HCT116 (cell line): ENCODE measurements at regions not wholly inside any gene's neighbourhood (a gene's known extent, or its start where the extent isn't known, plus 50 kb on each side); places are given as distances from the start of the nearest gene placed in this dataset.

ENCODE experiments used
- ATAC-seq: fragments of 200-7000 bp; cut with Tn5 transposase; 2 replicates; pipeline ENCODE4 v1.9.1; 2020; ENCODE audit warnings: mild to moderate bottlenecking, moderate library complexity
- BruUV-seq: library from RNA; stranded (reverse); fragments of 400-500 nt; replicated peaks from 2 replicates; lab custom pipeline; 2021; lab: Mats Ljungman, UMichigan
- CTCF ChIA-PET: fragments of 300-600 bp; sonication (Branson Sonifier 250); formaldehyde crosslinking; loops from one replicate; lab custom pipeline; 2021; ENCODE audit warnings: antibody characterized with exemption; lab: Charles Lee
- POLR2A ChIA-PET: fragments of 300-600, 350-600 bp; sonication (Branson Sonifier 250); formaldehyde crosslinking; loops from one replicate; lab custom pipeline; 2021; ENCODE audit warnings: antibody characterized with exemption; lab: Charles Lee
- RAD21 ChIA-PET, 2 experiments: fragments of 300-600 bp; sonication (Branson Sonifier 250); formaldehyde crosslinking; loops; one replicate each; lab custom pipeline; 2023; ENCODE audit warnings: low total read pairs in 2 of 2; ENCODE audit not compliant: uncharacterized antibody in 2 of 2, unreplicated experiment in 2 of 2, low non-redundant PET in 1 of 2; lab: Charles Lee
- DNase-seq: peaks from one replicate; pipeline ENCODE4 v3.0.0-alpha.2; 2010; ENCODE audit warnings: low read depth, low spot score
- H2AFZ ChIP-seq: fragments of 200-600 bp; shearing (Covaris generic), sonication (generic); 2 replicates; pipeline ENCODE4 v1.6.1; 2017; ENCODE audit warnings: low read depth, mixed run types, mixed read lengths, antibody characterized with exemption, low read length; ENCODE audit not compliant: poor library complexity, severe bottlenecking
- H3K27ac ChIP-seq: 2 replicates; pipeline ENCODE4 v1.5.1; 2012; ENCODE audit warnings: low read depth, low read length
- H3K27me3 ChIP-seq: fragments of 200-600 bp; sonication (generic); 2 replicates; pipeline ENCODE4 v1.6.1; 2016; ENCODE audit warnings: mixed run types, low read length, mixed read lengths; ENCODE audit not compliant: insufficient read depth
- H3K36me3 ChIP-seq, 2 experiments: fragments of 200-500 bp in 1 of 2; fragments of 200-600 bp in 1 of 2; sonication (Bioruptor generic) in 1 of 2; sonication (generic) in 1 of 2; 2 replicates each; pipeline versions ENCODE4 v1.5.1 to v1.6.1; 2014 to 2016; ENCODE audit warnings: low read length in 2 of 2, inconsistent platforms in 1 of 2, mixed read lengths in 1 of 2, mixed run types in 1 of 2; ENCODE audit not compliant: insufficient read depth in 2 of 2, control insufficient read depth in 1 of 2
- H3K4me1 ChIP-seq, 2 experiments: fragments of 200-600 bp in 1 of 2; sonication (generic) in 1 of 2; 2 replicates each; pipeline versions ENCODE4 v1.5.1 to v1.6.1; 2012 to 2017; ENCODE audit warnings: low read length in 2 of 2, inconsistent platforms in 1 of 2, mild to moderate bottlenecking in 1 of 2, mixed read lengths in 1 of 2, mixed run types in 1 of 2, moderate library complexity in 1 of 2; ENCODE audit not compliant: insufficient read depth in 2 of 2, control insufficient read depth in 1 of 2
- H3K4me2 ChIP-seq: fragments of 200-600 bp; sonication (generic); 2 replicates; pipeline ENCODE4 v1.6.1; 2017; ENCODE audit warnings: mixed run types, low read length, mixed read lengths
- H3K4me3 ChIP-seq, 2 experiments: fragments of 200-600 bp in 1 of 2; sonication (generic) in 1 of 2; replicated peaks in 1 of 2; 2 replicates each; pipeline ENCODE4 v1.5.1; 2011 to 2016; ENCODE audit warnings: low read length in 2 of 2, control low read depth in 1 of 2, low read depth in 1 of 2, mild to moderate bottlenecking in 1 of 2, mixed read lengths in 1 of 2, mixed run types in 1 of 2
- H3K79me2 ChIP-seq: fragments of 200-600 bp; sonication (generic); 2 replicates; pipeline ENCODE4 v1.6.1; 2017; ENCODE audit warnings: mild to moderate bottlenecking, mixed run types, low read length, moderate library complexity, mixed read lengths; ENCODE audit not compliant: insufficient read depth
- H3K9ac ChIP-seq: fragments of 200-600 bp; sonication (generic); 2 replicates; pipeline ENCODE4 v1.6.1; 2016; ENCODE audit warnings: low read length, mixed read lengths
- H3K9me2 ChIP-seq: fragments of 200-600 bp; sonication (generic), shearing (Covaris generic); 2 replicates; pipeline ENCODE4 v1.6.1; 2017; ENCODE audit warnings: mixed run types, mild to moderate bottlenecking, moderate library complexity; ENCODE audit not compliant: insufficient read depth
- H3K9me3 ChIP-seq, 2 experiments: fragments of 200-500 bp in 1 of 2; fragments of 200-600 bp in 1 of 2; sonication (Bioruptor generic) in 1 of 2; sonication (generic) in 1 of 2; 2 replicates each; pipeline ENCODE4 v1.6.1; 2014 to 2017; ENCODE audit warnings: low read length in 2 of 2, mixed read lengths in 2 of 2, inconsistent platforms in 1 of 2, low read depth in 1 of 2, mild to moderate bottlenecking in 1 of 2, mixed run types in 1 of 2, moderate library complexity in 1 of 2; ENCODE audit not compliant: control insufficient read depth in 1 of 2, insufficient read depth in 1 of 2
- H4K20me1 ChIP-seq: fragments of 200-600 bp; sonication (generic), shearing (Covaris generic); 2 replicates; pipeline ENCODE4 v1.6.1; 2017; ENCODE audit warnings: mixed run types, mild to moderate bottlenecking, moderate library complexity; ENCODE audit not compliant: insufficient read depth
- ATF3 ChIP-seq: IDR thresholded peaks from 2 replicates; pipeline ENCODE4 v1.6.1; 2012
- CBX3 ChIP-seq: IDR thresholded peaks from 2 replicates; pipeline ENCODE4 v1.6.1; 2012; ENCODE audit warnings: low read depth
- EGR1 ChIP-seq: IDR thresholded peaks from 2 replicates; pipeline ENCODE4 v1.6.1; 2012; ENCODE audit warnings: low read depth
- ELF1 ChIP-seq: IDR thresholded peaks from 2 replicates; pipeline ENCODE4 v1.6.1; 2012; ENCODE audit warnings: low read depth, borderline replicate concordance
- JUND ChIP-seq: IDR thresholded peaks from 2 replicates; pipeline ENCODE4 v1.6.1; 2012
- MAX ChIP-seq: IDR thresholded peaks from 2 replicates; pipeline ENCODE4 v1.6.1; 2012
- POLR2A ChIP-seq: IDR thresholded peaks from 2 replicates; pipeline ENCODE4 v1.7.0; 2011; ENCODE audit warnings: borderline replicate concordance; ENCODE audit not compliant: insufficient read depth, insufficient read length; ENCODE audit errors: extremely low read depth
- POLR2AphosphoS5 ChIP-seq: IDR thresholded peaks from 2 replicates; pipeline ENCODE4 v1.6.1; 2011; ENCODE audit warnings: mild to moderate bottlenecking, low read depth, low read length, moderate library complexity
- RAD21 ChIP-seq: IDR thresholded peaks from 2 replicates; pipeline ENCODE4 v1.6.1; 2012; ENCODE audit warnings: low read depth, mild to moderate bottlenecking
- SIN3A ChIP-seq: IDR thresholded peaks from 2 replicates; pipeline ENCODE4 v1.6.1; 2012; ENCODE audit warnings: low read depth
- SP1 ChIP-seq: IDR thresholded peaks from 2 replicates; pipeline ENCODE4 v1.6.1; 2012; ENCODE audit warnings: low read depth
- SRF ChIP-seq: IDR thresholded peaks from 2 replicates; pipeline ENCODE4 v1.6.1; 2012; ENCODE audit warnings: low read depth
- YY1 ChIP-seq: IDR thresholded peaks from 2 replicates; pipeline ENCODE4 v1.6.1; 2011; ENCODE audit warnings: low read length, low read depth, moderate library complexity, mild to moderate bottlenecking; ENCODE audit not compliant: insufficient replicate concordance; ENCODE audit errors: extremely low read depth
- ZBTB33 ChIP-seq: IDR thresholded peaks from 2 replicates; pipeline ENCODE4 v1.6.1; 2011; ENCODE audit warnings: mild to moderate bottlenecking, low read length, moderate library complexity; ENCODE audit not compliant: insufficient replicate concordance; ENCODE audit errors: extremely low read depth
- ZFX ChIP-seq: fragments of 450-650 bp; IDR thresholded peaks from 2 replicates; pipeline ENCODE4 v1.6.1; 2017
- intact Hi-C: fragments of 100-400 bp; cut with micrococcal nuclease; formaldehyde crosslinking; loops from 2 replicates; pipeline ENCODE4 v1.10.0; 2022

DNA sequence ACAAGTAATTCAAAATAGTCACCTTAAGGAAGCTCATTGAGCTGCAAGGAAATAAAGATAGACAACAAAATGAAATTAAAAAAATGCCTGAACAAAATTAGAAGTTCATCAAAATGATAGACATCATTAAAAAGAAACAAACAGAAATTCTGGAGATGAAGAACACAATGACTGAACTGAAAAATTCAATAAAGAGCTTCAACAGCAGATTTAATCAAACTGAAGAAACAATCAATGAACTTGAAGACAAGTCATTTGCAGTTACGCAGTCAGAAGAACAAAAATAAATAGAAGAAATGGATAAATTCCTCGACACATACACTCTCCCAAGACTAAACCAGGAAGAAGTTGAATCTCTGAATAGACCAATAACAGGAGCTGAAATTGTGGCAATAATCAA lies 390.0 kb upstream of the SPAG17 start:
- DNase-seq (no peak), ATAC-seq (no peak)
- Histone ChIP-seq H3K79me2 (no peaks in the 10 kb centered on the region), H2AFZ (no peak overlapping the region), H4K20me1 (no peaks in the 10 kb centered on the region), H3K4me1 (no peaks in the 10 kb centered on the region), H3K9me3 (peaks cover 0 to 13% of the 10 kb centered on the region in 2 experiments; a peak in 1 of 4 replicates), H3K4me2 (no peak overlapping the region), H3K9me2 (no peaks in the 10 kb centered on the region), H3K4me3 (no peak overlapping the region), H3K27me3 (no peaks in the 10 kb centered on the region), H3K9ac (no peak overlapping the region), H3K36me3 (no peaks in the 10 kb centered on the region), H3K27ac (no peak overlapping the region)
- TF ChIP-seq POLR2A (no peak), CBX3 (no peak), ELF1 (no peak), EGR1 (no peak), ATF3 (no peak), SRF (no peak), ZFX (no peak), POLR2AphosphoS5 (no peak)
- no TSS peak for BruUV-seq
- ChIA-PET CTCF (no interaction called here), POLR2A (no interaction called here), RAD21 (no interaction called here)
- intact Hi-C loops: no loop called here

DNA sequence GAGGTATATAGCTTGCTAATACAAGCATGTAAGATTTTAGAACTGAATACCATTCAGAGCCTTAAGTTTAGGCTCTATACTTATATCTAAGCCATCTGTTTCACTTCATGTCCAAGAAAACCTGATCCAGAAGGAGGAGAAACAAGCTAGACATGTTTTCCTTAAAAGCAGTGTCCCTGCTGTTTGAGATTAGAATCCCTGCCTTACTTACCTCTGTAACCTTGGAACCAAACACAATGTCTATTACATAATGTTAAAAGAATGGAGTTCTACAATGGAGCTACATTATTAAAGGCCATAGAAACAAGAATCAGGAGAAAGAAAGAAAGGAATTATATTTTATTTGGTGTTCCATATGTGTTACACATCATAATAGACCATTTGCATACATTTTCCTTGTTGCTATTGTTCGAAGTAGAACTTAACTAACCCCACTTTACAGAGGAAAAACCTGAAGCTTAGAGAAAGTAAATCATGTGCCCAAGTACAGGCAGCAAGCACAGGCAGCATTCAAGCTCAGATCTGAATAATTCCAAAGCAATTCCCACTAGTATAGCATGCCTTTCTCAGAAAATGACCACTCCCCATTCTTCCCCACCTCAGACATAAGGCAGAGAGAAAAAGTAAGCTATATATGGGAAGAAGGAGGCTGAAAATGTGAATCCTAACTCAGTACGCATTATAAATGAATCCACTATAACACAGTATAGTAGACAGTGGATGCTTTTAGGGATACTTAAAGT lies 380.1 kb upstream of the SPAG17 start:
- Histone ChIP-seq H3K4me3 (no peak overlapping the region), H2AFZ (no peak overlapping the region), H3K4me1 (no peaks in the 10 kb centered on the region), H3K4me2 (no peak overlapping the region), H3K27me3 (no peaks in the 10 kb centered on the region), H3K36me3 (no peaks in the 10 kb centered on the region), H3K27ac (no peak overlapping the region), H3K79me2 (no peaks in the 10 kb centered on the region), H4K20me1 (no peaks in the 10 kb centered on the region), H3K9me2 (no peaks in the 10 kb centered on the region), H3K9ac (no peak overlapping the region), H3K9me3 (peaks cover 0 to 3% of the 10 kb centered on the region in 2 experiments; a peak in 1 of 4 replicates)
- POLR2A ChIA-PET: no interaction called here
- CTCF ChIA-PET: no interaction called here
- no peak for ATAC-seq
- DNase-seq: no peak
- RAD21 ChIA-PET: no interaction called here
- intact Hi-C loops: no loop called here
- no TSS peak for BruUV-seq
- no peak for TF ChIP-seq SRF
- TF ChIP-seq EGR1: no peak
- no peak for TF ChIP-seq YY1
- TF ChIP-seq JUND: no peak
- no peak for TF ChIP-seq CBX3
- TF ChIP-seq MAX: no peak
- TF ChIP-seq RAD21: no peak
- TF ChIP-seq SP1: no peak
- TF ChIP-seq ZBTB33: no peak
- no peak for TF ChIP-seq ELF1
- no peak for TF ChIP-seq SIN3A
